ENCODE measurements at regions not wholly inside any gene's neighbourhood (a gene's known extent, or its start where the extent isn't known, plus 50 kb on each side); places are given as distances from the start of the nearest gene placed in this dataset.

DNA sequence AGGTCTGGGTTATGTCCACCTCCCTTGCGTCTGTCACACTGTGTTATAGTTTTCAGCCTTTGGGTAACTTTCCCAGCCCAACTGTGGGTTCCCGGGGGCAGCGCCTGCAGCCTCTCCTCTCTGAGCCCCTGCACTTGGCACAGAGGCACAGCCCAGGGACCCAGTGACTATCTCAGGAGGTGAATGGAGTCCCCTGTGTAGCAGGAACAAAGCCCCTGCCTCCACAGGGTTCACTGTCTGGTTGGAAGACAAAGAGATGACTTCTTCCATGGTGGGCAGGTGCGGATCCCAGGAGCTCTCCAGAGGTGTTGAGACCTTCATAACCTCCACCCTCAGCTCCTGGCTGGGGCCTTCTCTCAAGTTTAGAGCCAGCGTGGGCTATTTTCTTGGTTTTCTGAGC, 156.9 kb downstream of the C9orf50 start:
- TF ChIP-seq, protein P1, sequence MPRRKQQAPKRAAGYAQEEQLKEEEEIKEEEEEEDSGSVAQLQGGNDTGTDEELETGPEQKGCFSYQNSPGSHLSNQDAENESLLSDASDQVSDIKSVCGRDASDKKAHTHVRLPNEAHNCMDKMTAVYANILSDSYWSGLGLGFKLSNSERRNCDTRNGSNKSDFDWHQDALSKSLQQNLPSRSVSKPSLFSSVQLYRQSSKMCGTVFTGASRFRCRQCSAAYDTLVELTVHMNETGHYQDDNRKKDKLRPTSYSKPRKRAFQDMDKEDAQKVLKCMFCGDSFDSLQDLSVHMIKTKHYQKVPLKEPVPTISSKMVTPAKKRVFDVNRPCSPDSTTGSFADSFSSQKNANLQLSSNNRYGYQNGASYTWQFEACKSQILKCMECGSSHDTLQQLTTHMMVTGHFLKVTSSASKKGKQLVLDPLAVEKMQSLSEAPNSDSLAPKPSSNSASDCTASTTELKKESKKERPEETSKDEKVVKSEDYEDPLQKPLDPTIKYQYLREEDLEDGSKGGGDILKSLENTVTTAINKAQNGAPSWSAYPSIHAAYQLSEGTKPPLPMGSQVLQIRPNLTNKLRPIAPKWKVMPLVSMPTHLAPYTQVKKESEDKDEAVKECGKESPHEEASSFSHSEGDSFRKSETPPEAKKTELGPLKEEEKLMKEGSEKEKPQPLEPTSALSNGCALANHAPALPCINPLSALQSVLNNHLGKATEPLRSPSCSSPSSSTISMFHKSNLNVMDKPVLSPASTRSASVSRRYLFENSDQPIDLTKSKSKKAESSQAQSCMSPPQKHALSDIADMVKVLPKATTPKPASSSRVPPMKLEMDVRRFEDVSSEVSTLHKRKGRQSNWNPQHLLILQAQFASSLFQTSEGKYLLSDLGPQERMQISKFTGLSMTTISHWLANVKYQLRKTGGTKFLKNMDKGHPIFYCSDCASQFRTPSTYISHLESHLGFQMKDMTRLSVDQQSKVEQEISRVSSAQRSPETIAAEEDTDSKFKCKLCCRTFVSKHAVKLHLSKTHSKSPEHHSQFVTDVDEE (CRISPR knock-in tag; IDR thresholded peaks at IDR 0.05): no peak
- TF ChIP-seq SNAI2 (CRISPR knock-in tag; IDR thresholded peaks at IDR 0.05) (no peak), ARNTL (CRISPR knock-in tag; IDR thresholded peaks at IDR 0.05; ENCODE audit: borderline replicate concordance, low read depth) (no peak), TCF4 (CRISPR knock-in tag; IDR thresholded peaks at IDR 0.05; ENCODE audit: borderline replicate concordance) (no peak), ZC3H10 (CRISPR knock-in tag; IDR thresholded peaks at IDR 0.05) (no peak), ZFP30 (CRISPR knock-in tag; IDR thresholded peaks at IDR 0.05) (no peak)
- TF ChIP-seq, protein P2, sequence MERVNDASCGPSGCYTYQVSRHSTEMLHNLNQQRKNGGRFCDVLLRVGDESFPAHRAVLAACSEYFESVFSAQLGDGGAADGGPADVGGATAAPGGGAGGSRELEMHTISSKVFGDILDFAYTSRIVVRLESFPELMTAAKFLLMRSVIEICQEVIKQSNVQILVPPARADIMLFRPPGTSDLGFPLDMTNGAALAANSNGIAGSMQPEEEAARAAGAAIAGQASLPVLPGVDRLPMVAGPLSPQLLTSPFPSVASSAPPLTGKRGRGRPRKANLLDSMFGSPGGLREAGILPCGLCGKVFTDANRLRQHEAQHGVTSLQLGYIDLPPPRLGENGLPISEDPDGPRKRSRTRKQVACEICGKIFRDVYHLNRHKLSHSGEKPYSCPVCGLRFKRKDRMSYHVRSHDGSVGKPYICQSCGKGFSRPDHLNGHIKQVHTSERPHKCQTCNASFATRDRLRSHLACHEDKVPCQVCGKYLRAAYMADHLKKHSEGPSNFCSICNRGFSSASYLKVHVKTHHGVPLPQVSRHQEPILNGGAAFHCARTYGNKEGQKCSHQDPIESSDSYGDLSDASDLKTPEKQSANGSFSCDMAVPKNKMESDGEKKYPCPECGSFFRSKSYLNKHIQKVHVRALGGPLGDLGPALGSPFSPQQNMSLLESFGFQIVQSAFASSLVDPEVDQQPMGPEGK (CRISPR knock-in tag; IDR thresholded peaks at IDR 0.05; ENCODE audit: borderline replicate concordance): no peak

Data from SK-N-SH treated with all-trans-retinoic acid at 6 μM for 48 hours (cell line).